ENCODE measurements at regions not wholly inside any gene's neighbourhood (a gene's known extent, or its start where the extent isn't known, plus 50 kb on each side); places are given as distances from the start of the nearest gene placed in this dataset.

- no peak for TF ChIP-seq CTCF (IDR thresholded peaks at IDR 0.05)
- TF ChIP-seq POLR2A (IDR thresholded peaks at IDR 0.05): no peak
These were observed 187.1 kb upstream of the STT3B start for GRCh38 chr3:31345581-31345980.

Data from esophagus squamous epithelium (tissue), 4 donors.